Mesothelial cell of epicardium (in vitro differentiated cells): ENCODE measurements at regions not wholly inside any gene's neighbourhood (a gene's known extent, or its start where the extent isn't known, plus 50 kb on each side); places are given as distances from the start of the nearest gene placed in this dataset.

Experiments
- DNase-seq, 2 experiments: peaks; one replicate each; pipeline ENCODE4 v3.0.0; 2021; ENCODE audit warnings: low spot score in 2 of 2; ENCODE audit not compliant: unreplicated experiment in 2 of 2
- H3K27ac Mint-ChIP-seq: 2 replicates; pipeline ENCODE4 v1.8.0; 2021; ENCODE audit warnings: mixed read lengths
- H3K27me3 Mint-ChIP-seq: 2 replicates; pipeline ENCODE4 v1.8.0; 2021; ENCODE audit warnings: low read depth, mixed read lengths
- H3K36me3 Mint-ChIP-seq: 2 replicates; pipeline ENCODE4 v1.8.0; 2021; ENCODE audit warnings: mixed read lengths
- H3K4me1 Mint-ChIP-seq: 2 replicates; pipeline ENCODE4 v1.8.0; 2021; ENCODE audit warnings: mixed read lengths
- H3K4me3 Mint-ChIP-seq: 2 replicates; pipeline ENCODE4 v1.8.0; 2021; ENCODE audit warnings: mild to moderate bottlenecking, moderate library complexity, mixed read lengths
- H3K9me3 Mint-ChIP-seq: 2 replicates; pipeline ENCODE4 v1.8.0; 2021; ENCODE audit warnings: mixed read lengths
- TF ChIP-seq, protein P1 (sequence below): fragments of 200-600 bp; sonication (generic); IDR thresholded peaks from one replicate; pipeline ENCODE4 v1.5.0; 2021; ENCODE audit warnings: antibody characterized with exemption; ENCODE audit not compliant: unreplicated experiment

DNA sequence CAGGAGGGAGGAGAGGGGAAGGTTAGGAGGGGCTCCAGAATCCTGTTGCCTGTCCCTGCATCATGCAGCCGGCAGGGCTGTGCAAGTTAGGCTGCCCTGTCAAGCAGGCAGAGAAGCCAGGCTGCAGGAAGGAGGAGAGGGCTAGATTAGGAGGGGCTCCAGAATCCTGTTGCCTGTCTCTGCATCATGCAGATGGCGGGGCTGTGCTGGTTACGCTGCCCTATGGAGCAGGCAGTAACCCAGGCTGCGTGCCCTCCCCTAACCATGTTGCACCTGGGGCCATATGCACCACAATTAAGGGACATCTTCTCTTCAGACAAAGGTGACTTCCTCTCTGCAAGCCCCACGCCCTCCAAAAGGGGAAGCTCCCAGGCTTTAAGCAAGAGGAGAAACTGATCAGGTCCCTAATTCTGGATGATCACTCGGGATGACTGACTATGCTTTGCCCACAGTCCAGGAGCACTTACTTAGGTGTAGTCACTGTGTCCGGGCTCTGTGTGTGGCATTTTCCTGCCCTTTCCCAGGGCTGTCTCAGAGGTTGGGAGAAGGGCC is 457.4 kb downstream of the SETD4 start:
- H3K9me3 Mint-ChIP-seq: peaks cover 5% of the 10 kb centered on the region
- H3K4me1 Mint-ChIP-seq: no peaks in the 10 kb centered on the region
- TF ChIP-seq, protein P1, sequence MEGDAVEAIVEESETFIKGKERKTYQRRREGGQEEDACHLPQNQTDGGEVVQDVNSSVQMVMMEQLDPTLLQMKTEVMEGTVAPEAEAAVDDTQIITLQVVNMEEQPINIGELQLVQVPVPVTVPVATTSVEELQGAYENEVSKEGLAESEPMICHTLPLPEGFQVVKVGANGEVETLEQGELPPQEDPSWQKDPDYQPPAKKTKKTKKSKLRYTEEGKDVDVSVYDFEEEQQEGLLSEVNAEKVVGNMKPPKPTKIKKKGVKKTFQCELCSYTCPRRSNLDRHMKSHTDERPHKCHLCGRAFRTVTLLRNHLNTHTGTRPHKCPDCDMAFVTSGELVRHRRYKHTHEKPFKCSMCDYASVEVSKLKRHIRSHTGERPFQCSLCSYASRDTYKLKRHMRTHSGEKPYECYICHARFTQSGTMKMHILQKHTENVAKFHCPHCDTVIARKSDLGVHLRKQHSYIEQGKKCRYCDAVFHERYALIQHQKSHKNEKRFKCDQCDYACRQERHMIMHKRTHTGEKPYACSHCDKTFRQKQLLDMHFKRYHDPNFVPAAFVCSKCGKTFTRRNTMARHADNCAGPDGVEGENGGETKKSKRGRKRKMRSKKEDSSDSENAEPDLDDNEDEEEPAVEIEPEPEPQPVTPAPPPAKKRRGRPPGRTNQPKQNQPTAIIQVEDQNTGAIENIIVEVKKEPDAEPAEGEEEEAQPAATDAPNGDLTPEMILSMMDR: no peak
- DNase-seq: no peak
- H3K27me3 Mint-ChIP-seq: peaks cover 16% of the 10 kb centered on the region
- H3K4me3 Mint-ChIP-seq: no peak overlapping the region
- H3K36me3 Mint-ChIP-seq: no peaks in the 10 kb centered on the region
- H3K27ac Mint-ChIP-seq: no peak overlapping the region

DNA sequence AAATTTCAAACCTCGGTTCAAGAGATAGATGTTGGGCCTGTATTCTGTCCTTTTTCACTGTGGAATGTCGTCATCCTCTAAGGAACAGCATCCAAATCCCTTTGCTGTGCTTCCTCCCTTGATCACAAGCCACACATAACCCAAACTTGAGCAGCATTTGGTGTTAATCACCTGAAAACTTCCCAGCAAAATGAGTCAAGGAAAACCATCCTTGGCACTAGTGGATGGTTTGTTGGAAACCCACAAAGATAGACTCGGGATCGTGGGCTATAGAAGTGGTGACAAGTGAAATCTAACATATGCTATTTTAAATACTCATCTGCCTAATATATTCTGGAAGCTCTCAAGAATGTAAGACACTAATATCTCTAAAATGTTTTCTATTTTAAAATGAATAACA is 459.1 kb downstream of the SETD4 start:
- Mint-ChIP-seq H3K27ac (no peak overlapping the region), H3K4me1 (no peaks in the 10 kb centered on the region), H3K9me3 (no peaks in the 10 kb centered on the region), H3K36me3 (no peaks in the 10 kb centered on the region), H3K4me3 (no peak overlapping the region), H3K27me3 (peaks cover 16% of the 10 kb centered on the region)
- TF ChIP-seq, protein P1: no peak
- no peak for DNase-seq

DNA sequence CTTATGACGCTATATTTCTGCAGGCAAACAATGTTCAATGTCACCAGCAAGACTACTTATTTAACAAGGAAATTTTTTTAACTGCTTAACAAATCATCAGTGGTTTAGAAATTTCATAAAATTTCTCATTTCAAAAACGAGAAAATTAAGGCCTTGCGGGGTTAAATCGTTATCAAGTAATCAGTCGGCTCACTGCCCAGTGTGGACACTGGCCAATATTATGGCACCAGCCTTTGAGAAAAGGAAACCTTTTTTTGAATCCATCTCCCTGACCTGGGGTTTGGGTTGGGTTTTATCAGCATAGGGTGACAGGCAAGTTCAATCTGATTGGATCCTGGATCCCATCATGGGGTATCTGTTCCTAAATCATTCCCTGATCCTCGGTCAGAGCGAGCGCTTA is 461.2 kb downstream of the SETD4 start:
- H3K36me3 Mint-ChIP-seq: no peaks in the 10 kb centered on the region
- H3K27me3 Mint-ChIP-seq: peaks cover 15% of the 10 kb centered on the region
- TF ChIP-seq, protein P1: no peak
- DNase-seq: no peak
- no peak overlapping the region for H3K27ac Mint-ChIP-seq
- H3K4me3 Mint-ChIP-seq: no peak overlapping the region
- H3K9me3 Mint-ChIP-seq: no peaks in the 10 kb centered on the region
- no peaks in the 10 kb centered on the region for H3K4me1 Mint-ChIP-seq

DNA sequence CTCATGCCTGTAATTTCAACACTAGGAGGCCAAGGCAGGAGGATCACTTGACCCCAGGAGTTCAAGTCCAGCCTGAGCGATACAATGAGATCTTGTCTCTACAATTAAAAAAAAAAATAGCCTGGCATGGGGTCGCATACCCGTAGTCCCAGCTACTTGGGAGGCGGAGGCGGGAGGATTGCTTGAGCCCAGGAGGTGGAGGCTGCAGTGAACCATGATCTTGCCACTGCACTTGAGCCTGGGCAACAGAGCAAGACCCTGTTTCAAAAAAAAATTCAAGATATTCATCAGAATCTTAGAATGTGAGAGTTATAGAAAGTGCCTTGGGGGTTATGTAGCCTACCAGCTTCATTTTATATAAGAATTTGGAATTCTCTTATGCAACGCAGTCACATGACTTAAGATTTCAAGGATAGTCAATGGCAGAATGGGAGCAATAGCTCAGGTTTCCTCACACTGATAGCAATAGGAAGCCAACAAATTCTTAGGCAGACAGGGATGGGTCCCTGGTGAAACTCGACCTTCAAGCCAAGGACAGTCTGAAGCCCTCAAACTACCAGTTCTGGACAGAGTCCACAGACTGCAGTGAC is 462.5 kb downstream of the SETD4 start:
- Mint-ChIP-seq H3K4me3 (no peak overlapping the region), H3K27ac (no peak overlapping the region), H3K36me3 (no peaks in the 10 kb centered on the region), H3K4me1 (peaks cover 8% of the 10 kb centered on the region), H3K9me3 (no peaks in the 10 kb centered on the region), H3K27me3 (peaks cover 11% of the 10 kb centered on the region)
- DNase-seq: no peak
- TF ChIP-seq, protein P1: no peak

DNA sequence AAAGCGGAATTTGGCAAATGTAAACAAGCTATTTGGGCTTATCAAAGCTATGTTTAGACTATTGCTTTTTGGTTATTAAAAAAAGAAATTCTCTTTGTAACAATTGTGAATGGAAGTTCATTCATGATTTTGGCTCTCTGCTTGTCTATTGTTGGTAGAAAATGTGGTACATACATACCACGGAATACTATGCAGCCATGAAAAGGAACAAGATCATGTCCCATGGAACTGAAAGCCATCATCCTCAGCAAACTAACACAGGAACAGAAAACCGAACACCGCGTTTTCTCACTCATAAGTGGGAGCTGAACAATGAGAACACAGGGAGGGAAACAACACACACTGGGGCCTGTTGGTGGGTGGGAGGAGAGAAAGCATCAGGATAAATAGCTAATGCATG is 465.4 kb downstream of the SETD4 start:
- Mint-ChIP-seq H3K4me3 (no peak overlapping the region), H3K27me3 (peaks cover 4% of the 10 kb centered on the region)

More for the DNA sequence above, 465.4 kb downstream of the SETD4 start:
- no peak for DNase-seq
- TF ChIP-seq, protein P1: no peak
- Mint-ChIP-seq H3K9me3 (no peaks in the 10 kb centered on the region), H3K36me3 (no peaks in the 10 kb centered on the region), H3K27ac (no peak overlapping the region), H3K4me1 (peaks cover 11% of the 10 kb centered on the region)
